Epithelial cell of proximal tubule (primary cell): ENCODE measurements at regions not wholly inside any gene's neighbourhood (a gene's known extent, or its start where the extent isn't known, plus 50 kb on each side); places are given as distances from the start of the nearest gene placed in this dataset.

Experiments used
- DNase-seq: peaks from one replicate; pipeline ENCODE4 v3.0.0-alpha.2; 2011; ENCODE audit warnings: low read depth
- H3K4me3 ChIP-seq: 2 replicates; pipeline ENCODE4 v1.5.1; 2011; ENCODE audit warnings: low read depth, mild to moderate bottlenecking, low read length
- CTCF ChIP-seq: conservative IDR thresholded peaks from 2 replicates; pipeline ENCODE4 v1.5.1; 2012; ENCODE audit warnings: low read depth, mild to moderate bottlenecking, low read length

GRCh38 chr11:80362563-80363340, 921.9 kb upstream of the TENM4 start:
- no peak for DNase-seq
- TF ChIP-seq CTCF, result no peak
- no peak overlapping the region for H3K4me3 ChIP-seq

DNA sequence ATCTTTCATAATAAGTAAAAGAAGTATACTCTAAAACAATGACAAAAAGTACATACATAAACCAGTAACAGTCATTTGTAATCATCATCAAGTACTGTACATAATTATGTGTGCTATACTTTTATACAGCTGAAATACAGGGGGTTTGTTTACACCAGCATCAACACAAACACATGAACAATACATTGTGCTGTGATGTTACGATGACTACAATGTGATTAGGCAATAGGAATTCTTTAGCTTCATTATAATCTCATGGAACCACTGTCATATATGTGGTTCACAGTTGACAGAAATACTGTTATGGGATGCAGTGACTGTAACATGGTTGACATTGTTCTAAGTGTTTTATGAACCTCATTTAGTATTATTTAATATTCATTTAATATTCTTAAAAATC, 914.4 kb upstream of the TENM4 start:
- no peak for TF ChIP-seq CTCF
- no peak for DNase-seq

GRCh38 chr11:80350541-80350940, 909.7 kb upstream of the TENM4 start:
- DNase-seq, result no peak
- TF ChIP-seq CTCF, result no peak
- H3K4me3 ChIP-seq, result no peak overlapping the region

More for the DNA sequence above, 914.4 kb upstream of the TENM4 start:
- no peak overlapping the region for H3K4me3 ChIP-seq

DNA sequence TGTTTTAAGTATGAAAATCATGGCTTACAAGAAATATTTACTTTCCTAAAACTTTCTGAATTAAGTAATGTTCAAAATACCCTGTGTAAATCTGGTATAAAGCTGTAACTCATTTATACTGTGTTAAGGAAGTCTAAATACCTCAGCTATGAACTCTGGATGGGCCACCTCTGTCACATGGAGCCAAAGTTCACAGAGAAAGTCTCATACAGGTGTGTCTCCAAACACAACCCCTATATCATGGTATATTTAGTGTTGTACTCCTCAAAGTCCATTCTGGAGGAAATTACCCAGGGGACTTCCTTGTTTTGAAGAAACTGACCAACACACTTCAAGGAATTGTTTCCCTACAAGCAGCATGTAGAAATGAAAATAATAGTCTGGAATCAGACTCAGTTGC, 909.2 kb upstream of the TENM4 start:
- H3K4me3 ChIP-seq, result no peak overlapping the region
- DNase-seq, result no peak
- TF ChIP-seq CTCF, result no peak

- no peak for TF ChIP-seq CTCF
- H3K4me3 ChIP-seq, result no peak overlapping the region
- no peak for DNase-seq
Observed at GRCh38 chr11:80346353-80347059, 905.7 kb upstream of the TENM4 start.

DNA sequence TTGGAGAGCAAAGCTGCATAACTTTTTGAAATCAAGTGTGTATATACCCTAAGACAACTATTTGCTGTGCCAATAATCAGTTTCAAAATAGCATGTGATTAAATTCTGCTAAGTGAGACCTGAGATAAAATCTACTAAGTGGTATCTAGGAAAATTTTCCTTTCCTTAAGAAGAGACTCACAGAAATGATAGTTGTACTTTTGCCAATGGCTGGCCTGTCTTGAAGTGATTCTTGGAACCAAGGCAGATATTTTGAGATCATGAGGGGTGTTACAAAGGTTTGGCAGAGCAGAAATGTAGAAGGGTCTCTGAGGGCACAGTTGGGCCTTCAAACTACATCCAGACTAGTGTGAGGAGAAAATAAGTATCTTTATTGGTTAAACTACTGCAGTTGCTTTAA, 902.6 kb upstream of the TENM4 start:
- TF ChIP-seq CTCF, result no peak
- DNase-seq, result no peak
- H3K4me3 ChIP-seq, result no peak overlapping the region
